ENCODE measurements at regions not wholly inside any gene's neighbourhood (a gene's known extent, or its start where the extent isn't known, plus 50 kb on each side); places are given as distances from the start of the nearest gene placed in this dataset.

- Histone ChIP-seq H3K9ac (no peak overlapping the region), H3K4me2 (no peak overlapping the region), H3K79me2 (ENCODE audit: low read depth) (no peaks in the 10 kb centered on the region), H4K20me1 (ENCODE audit: low read depth) (no peaks in the 10 kb centered on the region), H3K27me3 (no peaks in the 10 kb centered on the region), H3K36me3 (peaks cover under 1% of the 10 kb centered on the region), H3K27ac (no peak overlapping the region), H3K9me3 (ENCODE audit: low read depth) (peaks cover 2% of the 10 kb centered on the region), H3K4me1 (peaks cover 39% of the 10 kb centered on the region), H3K4me3 (no peak overlapping the region), H3F3A (ENCODE audit: low read depth) (peaks cover 33% of the 10 kb centered on the region), H2AFZ (replicated peaks) (no peak overlapping the region)
- no peak overlapping the region for H3K4me3 Mint-ChIP-seq
- H3K36me3 Mint-ChIP-seq = peaks cover 9% of the 10 kb centered on the region
- DNase-seq (ENCODE audit: low spot score) = no peak
- H3K27me3 Mint-ChIP-seq (ENCODE audit: insufficient read depth, low read depth) = peaks cover 8% of the 10 kb centered on the region
- no peak for TF ChIP-seq EZH2phosphoT487 (IDR thresholded peaks at IDR 0.05)
- TF ChIP-seq EZH2 (IDR thresholded peaks at IDR 0.05) = no peak
- no peak for TF ChIP-seq CTCF (IDR thresholded peaks at IDR 0.05)
- H3K4me1 Mint-ChIP-seq = peaks cover 55% of the 10 kb centered on the region
- peaks cover 34% of the 10 kb centered on the region for H3K9me3 Mint-ChIP-seq
- no peak overlapping the region for H3K27ac Mint-ChIP-seq
Observed at GRCh38 chr10:31705136-31705535, 223.5 kb downstream of the ARHGAP12 start.

GRCh38 chr10:31704195-31704594 lies 224.4 kb downstream of the ARHGAP12 start:
- TF ChIP-seq EZH2 (IDR thresholded peaks at IDR 0.05) (no peak), CTCF (IDR thresholded peaks at IDR 0.05) (no peak), EZH2phosphoT487 (IDR thresholded peaks at IDR 0.05) (no peak)
- no peak for DNase-seq (ENCODE audit: low spot score)
- no peak overlapping the region for H2AFZ ChIP-seq (replicated peaks)
- H3K27ac Mint-ChIP-seq = peak overlapping the region; percentile 55
- no peak overlapping the region for H3K9ac ChIP-seq
- H3K36me3 ChIP-seq = no peaks in the 10 kb centered on the region
- H3K4me2 ChIP-seq = no peak overlapping the region
- H3K79me2 ChIP-seq (ENCODE audit: low read depth) = no peaks in the 10 kb centered on the region
- H3F3A ChIP-seq (ENCODE audit: low read depth) = peaks cover 33% of the 10 kb centered on the region
- no peak overlapping the region for H3K4me3 Mint-ChIP-seq
- no peaks in the 10 kb centered on the region for H3K9me3 ChIP-seq (ENCODE audit: low read depth)
- peaks cover 6% of the 10 kb centered on the region for H3K36me3 Mint-ChIP-seq
- H3K4me1 ChIP-seq = peaks cover 39% of the 10 kb centered on the region
- H3K27me3 Mint-ChIP-seq (ENCODE audit: insufficient read depth, low read depth) = peaks cover 11% of the 10 kb centered on the region
- peaks cover 32% of the 10 kb centered on the region for H3K9me3 Mint-ChIP-seq
- no peaks in the 10 kb centered on the region for H3K27me3 ChIP-seq
- H3K4me1 Mint-ChIP-seq = peaks cover 55% of the 10 kb centered on the region
- H4K20me1 ChIP-seq (ENCODE audit: low read depth) = no peaks in the 10 kb centered on the region
- no peak overlapping the region for H3K4me3 ChIP-seq
- H3K27ac ChIP-seq = no peak overlapping the region

- H3K36me3 ChIP-seq = no peaks in the 10 kb centered on the region
- H4K20me1 ChIP-seq (ENCODE audit: low read depth) = no peaks in the 10 kb centered on the region
- no peak overlapping the region for H3K9ac ChIP-seq
- H3K79me2 ChIP-seq (ENCODE audit: low read depth) = no peaks in the 10 kb centered on the region
- Mint-ChIP-seq H3K36me3 (peaks cover 6% of the 10 kb centered on the region), H3K9me3 (peaks cover 34% of the 10 kb centered on the region), H3K4me3 (no peak overlapping the region), H3K27me3 (ENCODE audit: insufficient read depth, low read depth) (peaks cover 16% of the 10 kb centered on the region), H3K27ac (no peak overlapping the region), H3K4me1 (peaks cover 50% of the 10 kb centered on the region)
- H3K4me1 ChIP-seq = peaks cover 28% of the 10 kb centered on the region
- H3K27me3 ChIP-seq = no peaks in the 10 kb centered on the region
- DNase-seq (ENCODE audit: low spot score) = no peak
- no peaks in the 10 kb centered on the region for H3K9me3 ChIP-seq (ENCODE audit: low read depth)
- no peak overlapping the region for H2AFZ ChIP-seq (replicated peaks)
- no peak overlapping the region for H3K4me2 ChIP-seq
- no peak for TF ChIP-seq CTCF (IDR thresholded peaks at IDR 0.05)
- H3K4me3 ChIP-seq = no peak overlapping the region
- H3F3A ChIP-seq (ENCODE audit: low read depth) = peaks cover 20% of the 10 kb centered on the region
- no peak overlapping the region for H3K27ac ChIP-seq
Observed at GRCh38 chr10:31702954-31703353, 225.7 kb downstream of the ARHGAP12 start.
